ENCODE measurements at regions not wholly inside any gene's neighbourhood (a gene's known extent, or its start where the extent isn't known, plus 50 kb on each side); places are given as distances from the start of the nearest gene placed in this dataset.

- Histone ChIP-seq H3K4me2 (ENCODE audit: low read length) (no peak overlapping the region), H3K36me3 (ENCODE audit: insufficient read depth, low read length) (no peaks in the 10 kb centered on the region), H3K4me1 (ENCODE audit: insufficient read depth, low read length) (no peaks in the 10 kb centered on the region), H3K4me3 (ENCODE audit: insufficient read depth, low read depth, low read length) (no peak overlapping the region), H3K27ac (ENCODE audit: low read depth, low read length) (no peak overlapping the region), H2AFZ (ENCODE audit: low read depth, low read length) (no peak overlapping the region), H3K9ac (ENCODE audit: low read length) (no peak overlapping the region), H3K9me3 (ENCODE audit: insufficient read depth, low read depth, low read length) (no peaks in the 10 kb centered on the region), H4K20me1 (ENCODE audit: insufficient read depth, low read length) (no peaks in the 10 kb centered on the region), H3K27me3 (ENCODE audit: insufficient read depth, low read length) (no peaks in the 10 kb centered on the region), H3K79me2 (ENCODE audit: insufficient read depth, low read length) (no peaks in the 10 kb centered on the region)
- FAIRE-seq (no peak), DNase-seq (ENCODE audit: low read depth) (no peak)
- TF ChIP-seq EZH2 (IDR thresholded peaks at IDR 0.05; ENCODE audit: insufficient read depth, low read length) (no peak), CTCF (IDR thresholded peaks at IDR 0.05; ENCODE audit: insufficient read depth, low read depth, low read length) (no peak)
- Mint-ChIP-seq H3K4me3 (ENCODE audit: unreplicated experiment) (no peak overlapping the region), H3K4me1 (ENCODE audit: low read depth, unreplicated experiment) (no peaks in the 10 kb centered on the region), H3K9me3 (ENCODE audit: unreplicated experiment) (no peaks in the 10 kb centered on the region), H3K27ac (ENCODE audit: unreplicated experiment) (no peak overlapping the region), H3K36me3 (ENCODE audit: low read depth, unreplicated experiment) (no peaks in the 10 kb centered on the region), H3K27me3 (ENCODE audit: low read depth, unreplicated experiment) (peaks cover 4% of the 10 kb centered on the region)
These were observed 394.4 kb downstream of the CDH26 start for GRCh38 chr20:60352596-60352995.

GRCh38 chr20:60354024-60354580 lies 395.9 kb downstream of the CDH26 start:
- Mint-ChIP-seq H3K36me3 (ENCODE audit: low read depth, unreplicated experiment) (no peaks in the 10 kb centered on the region), H3K4me1 (ENCODE audit: low read depth, unreplicated experiment) (no peaks in the 10 kb centered on the region), H3K27ac (ENCODE audit: unreplicated experiment) (no peak overlapping the region), H3K9me3 (ENCODE audit: unreplicated experiment) (no peaks in the 10 kb centered on the region), H3K27me3 (ENCODE audit: low read depth, unreplicated experiment) (peaks cover 6% of the 10 kb centered on the region), H3K4me3 (ENCODE audit: unreplicated experiment) (no peak overlapping the region)
- Histone ChIP-seq H3K4me3 (ENCODE audit: insufficient read depth, low read depth, low read length) (no peak overlapping the region), H3K27me3 (ENCODE audit: insufficient read depth, low read length) (no peaks in the 10 kb centered on the region), H3K36me3 (ENCODE audit: insufficient read depth, low read length) (no peaks in the 10 kb centered on the region), H3K4me2 (ENCODE audit: low read length) (no peak overlapping the region), H4K20me1 (ENCODE audit: insufficient read depth, low read length) (no peaks in the 10 kb centered on the region), H3K4me1 (ENCODE audit: insufficient read depth, low read length) (no peaks in the 10 kb centered on the region), H2AFZ (ENCODE audit: low read depth, low read length) (no peak overlapping the region), H3K9me3 (ENCODE audit: insufficient read depth, low read depth, low read length) (no peaks in the 10 kb centered on the region), H3K9ac (ENCODE audit: low read length) (no peak overlapping the region), H3K27ac (ENCODE audit: low read depth, low read length) (no peak overlapping the region), H3K79me2 (ENCODE audit: insufficient read depth, low read length) (no peaks in the 10 kb centered on the region)
- TF ChIP-seq CTCF (IDR thresholded peaks at IDR 0.05; ENCODE audit: insufficient read depth, low read depth, low read length) = no peak
- no peak for TF ChIP-seq EZH2 (IDR thresholded peaks at IDR 0.05; ENCODE audit: insufficient read depth, low read length)
- FAIRE-seq = no peak
- DNase-seq (ENCODE audit: low read depth) = no peak

GRCh38 chr20:60358101-60358500 lies 399.9 kb downstream of the CDH26 start:
- FAIRE-seq (no peak), DNase-seq (ENCODE audit: low read depth) (no peak)
- Histone ChIP-seq H3K79me2 (ENCODE audit: insufficient read depth, low read length) (no peaks in the 10 kb centered on the region), H3K27me3 (ENCODE audit: insufficient read depth, low read length) (no peaks in the 10 kb centered on the region), H3K4me1 (ENCODE audit: insufficient read depth, low read length) (peaks cover 5% of the 10 kb centered on the region), H3K9me3 (ENCODE audit: insufficient read depth, low read depth, low read length) (no peaks in the 10 kb centered on the region), H3K9ac (ENCODE audit: low read length) (no peak overlapping the region), H3K27ac (ENCODE audit: low read depth, low read length) (no peak overlapping the region), H3K4me3 (ENCODE audit: insufficient read depth, low read depth, low read length) (no peak overlapping the region), H4K20me1 (ENCODE audit: insufficient read depth, low read length) (no peaks in the 10 kb centered on the region), H2AFZ (ENCODE audit: low read depth, low read length) (no peak overlapping the region), H3K36me3 (ENCODE audit: insufficient read depth, low read length) (no peaks in the 10 kb centered on the region), H3K4me2 (ENCODE audit: low read length) (no peak overlapping the region)
- Mint-ChIP-seq H3K27ac (ENCODE audit: unreplicated experiment) (no peak overlapping the region), H3K9me3 (ENCODE audit: unreplicated experiment) (peaks cover 1% of the 10 kb centered on the region), H3K27me3 (ENCODE audit: low read depth, unreplicated experiment) (peaks cover 4% of the 10 kb centered on the region), H3K4me1 (ENCODE audit: low read depth, unreplicated experiment) (peaks cover 10% of the 10 kb centered on the region), H3K4me3 (ENCODE audit: unreplicated experiment) (no peak overlapping the region), H3K36me3 (ENCODE audit: low read depth, unreplicated experiment) (no peaks in the 10 kb centered on the region)
- TF ChIP-seq CTCF (IDR thresholded peaks at IDR 0.05; ENCODE audit: insufficient read depth, low read depth, low read length) (no peak), EZH2 (IDR thresholded peaks at IDR 0.05; ENCODE audit: insufficient read depth, low read length) (no peak)

Data from astrocyte (in vitro differentiated cells and primary cell).